HepG2 (cell line): ENCODE measurements at regions not wholly inside any gene's neighbourhood (a gene's known extent, or its start where the extent isn't known, plus 50 kb on each side); places are given as distances from the start of the nearest gene placed in this dataset.

Experiments used
- ATAC-seq: fragments of 200-7000 bp; cut with Tn5 transposase; 3 replicates; pipeline ENCODE4 v1.9.1; 2020; ENCODE audit warnings: mild to moderate bottlenecking, moderate library complexity
- BruUV-seq: library from RNA; stranded (reverse); fragments of 400-500 nt; replicated peaks from 2 replicates; lab custom pipeline; 2021; lab: Mats Ljungman, UMichigan
- CTCF ChIA-PET: fragments of 300-600 bp; formaldehyde crosslinking; extraction: SDS; loops from one replicate; lab custom pipeline; 2021; ENCODE audit warnings: low total read pairs, inconsistent platforms, low intra/inter-chr PET ratio; lab: Yijun Ruan, JAX
- POLR2A ChIA-PET: fragments of 350-600 bp; sonication (Branson Sonifier 250); formaldehyde crosslinking; loops from one replicate; lab custom pipeline; 2020; ENCODE audit warnings: antibody characterized with exemption, inconsistent platforms; lab: Yijun Ruan, JAX
- DNase-seq: peaks from one replicate; pipeline ENCODE4 v3.0.0-alpha.2; 2015; ENCODE audit warnings: low spot score
- FAIRE-seq: peaks from 3 replicates; lab custom pipeline; 2011; peaks lifted over from hg19 to GRCh38; lab: Jason Lieb, UNC
- H2AFZ ChIP-seq: one replicate; pipeline ENCODE4 v1.6.1; 2011; ENCODE audit warnings: low read length, inconsistent platforms
- H3K27ac ChIP-seq: fragments of 300-600 bp; 3 replicates; pipeline ENCODE4 v1.8.0; 2011; ENCODE audit warnings: mixed run types, mild to moderate bottlenecking, mixed read lengths, low read length, inconsistent platforms; ENCODE audit not compliant: insufficient read depth; ENCODE audit errors: extremely low read length
- H3K27me3 ChIP-seq, 2 experiments: fragments of 200-600 bp in 1 of 2; 2 replicates in 1 of 2; 3 replicates in 1 of 2; pipeline versions ENCODE4 v1.6.0 to v1.8.0; 2011; ENCODE audit warnings: low read length in 2 of 2, mild to moderate bottlenecking in 2 of 2, moderate library complexity in 2 of 2, inconsistent platforms in 1 of 2; ENCODE audit not compliant: insufficient read depth in 2 of 2, control insufficient read depth in 1 of 2
- H3K36me3 ChIP-seq, 2 experiments: fragments of 200-600 bp in 1 of 2; replicated peaks in 1 of 2; 2 replicates in 1 of 2; 3 replicates in 1 of 2; pipeline versions ENCODE4 v1.5.1 to v1.8.0; 2011; ENCODE audit warnings: low read length in 2 of 2, inconsistent platforms in 1 of 2; ENCODE audit not compliant: insufficient read depth in 2 of 2, control insufficient read depth in 1 of 2
- H3K4me1 ChIP-seq: 2 replicates; pipeline ENCODE4 v1.5.1; 2012; ENCODE audit warnings: low read length, inconsistent platforms; ENCODE audit not compliant: insufficient read depth
- H3K4me2 ChIP-seq: 2 replicates; pipeline ENCODE4 v1.6.0; 2011; ENCODE audit warnings: low read depth, low read length, inconsistent platforms
- H3K4me3 ChIP-seq, 3 experiments: fragments of 200-600 bp in 1 of 3; sonication (generic), shearing (Covaris generic) in 1 of 3; replicated peaks in 1 of 3; 2 replicates each; pipeline ENCODE4 v1.5.1; 2011 to 2016; ENCODE audit warnings: low read length in 3 of 3, inconsistent platforms in 2 of 3, low read depth in 2 of 3, mild to moderate bottlenecking in 2 of 3, control low read depth in 1 of 3, mixed read lengths in 1 of 3; ENCODE audit not compliant: insufficient read depth in 1 of 3
- H3K79me2 ChIP-seq: one replicate; pipeline ENCODE4 v1.6.1; 2011; ENCODE audit warnings: low read length, inconsistent platforms; ENCODE audit not compliant: insufficient read depth
- H3K9ac ChIP-seq: 2 replicates; pipeline ENCODE4 v1.6.0; 2011; ENCODE audit warnings: mild to moderate bottlenecking, low read depth, low read length, inconsistent platforms; ENCODE audit not compliant: insufficient read depth
- H3K9me3 ChIP-seq: 2 replicates; pipeline ENCODE4 v1.5.1; 2012; ENCODE audit warnings: mild to moderate bottlenecking, low read length
- H4K20me1 ChIP-seq: 2 replicates; pipeline ENCODE4 v1.6.0; 2011; ENCODE audit warnings: inconsistent platforms, mild to moderate bottlenecking, low read length, moderate library complexity; ENCODE audit not compliant: insufficient read depth
- AHR ChIP-seq: IDR thresholded peaks from 2 replicates; pipeline ENCODE4 v1.6.1; 2018; ENCODE audit warnings: missing genetic modification reagents, missing compliant biosample characterization
- BATF2 ChIP-seq: sonication (generic); formaldehyde crosslinking; IDR thresholded peaks from 2 replicates; pipeline ENCODE4 v1.8.0; 2022; ENCODE audit warnings: mild to moderate bottlenecking, missing genetic modification reagents, moderate library complexity
- CHD2 ChIP-seq: IDR thresholded peaks from 2 replicates; pipeline ENCODE4 v1.6.1; 2011; ENCODE audit warnings: low read depth, low read length, improper control_type of control experiment
- ELF3 ChIP-seq: IDR thresholded peaks from 2 replicates; pipeline ENCODE4 v1.6.1; 2016; ENCODE audit warnings: missing genetic modification reagents, missing compliant biosample characterization
- ELF4 ChIP-seq: sonication (generic); formaldehyde crosslinking; IDR thresholded peaks from 2 replicates; pipeline ENCODE4 v1.5.0; 2020; ENCODE audit warnings: missing genetic modification reagents, mild to moderate bottlenecking, moderate library complexity, borderline replicate concordance
- GABPA ChIP-seq, 2 experiments: IDR thresholded peaks; 2 replicates each; pipeline ENCODE4 v1.6.1; 2011 to 2016; ENCODE audit warnings: low read depth in 2 of 2, low read length in 1 of 2, missing biosample characterization in 1 of 2, missing genetic modification characterization in 1 of 2
- HIC2 ChIP-seq: sonication (generic); formaldehyde crosslinking; IDR thresholded peaks from 2 replicates; pipeline ENCODE4 v1.9.0; 2022; ENCODE audit warnings: low read depth, missing genetic modification reagents
- HNRNPK ChIP-seq: fragments of 200-400 bp; formaldehyde crosslinking; IDR thresholded peaks from 2 replicates; pipeline ENCODE4 v1.6.1; 2018; ENCODE audit warnings: low read length, low read depth, moderate library complexity, mild to moderate bottlenecking; ENCODE audit not compliant: poor library complexity, severe bottlenecking
- MTF2 ChIP-seq: sonication (generic); formaldehyde crosslinking; IDR thresholded peaks from 2 replicates; pipeline ENCODE4 v1.5.0; 2020; ENCODE audit warnings: missing genetic modification reagents, borderline replicate concordance
- NFKBIZ ChIP-seq: IDR thresholded peaks from 2 replicates; pipeline ENCODE4 v1.6.1; 2018; ENCODE audit warnings: missing genetic modification reagents, missing compliant biosample characterization
- PBX3 ChIP-seq: sonication (generic); formaldehyde crosslinking; IDR thresholded peaks from 2 replicates; pipeline ENCODE4 v1.8.1; 2023; ENCODE audit warnings: missing genetic modification reagents, inconsistent platforms, borderline replicate concordance
- RFX5 ChIP-seq: IDR thresholded peaks from 2 replicates; pipeline ENCODE4 v1.6.1; 2011; ENCODE audit warnings: low read depth, low read length, improper control_type of control experiment
- SUZ12 ChIP-seq: fragments of 150-350 bp; IDR thresholded peaks from 2 replicates; pipeline ENCODE4 v1.6.1; 2014; ENCODE audit warnings: low read depth, low read length
- ZBTB33 ChIP-seq: sonication (generic); formaldehyde crosslinking; IDR thresholded peaks from 2 replicates; pipeline ENCODE4 v1.4.0; 2020; ENCODE audit warnings: missing genetic modification reagents
- ZNF17 ChIP-seq: sonication (generic); formaldehyde crosslinking; IDR thresholded peaks from 2 replicates; pipeline ENCODE4 v1.5.0; 2020; ENCODE audit warnings: mild to moderate bottlenecking, missing genetic modification reagents
- ZNF3 ChIP-seq: IDR thresholded peaks from 2 replicates; pipeline ENCODE4 v1.7.0; 2017; ENCODE audit warnings: inconsistent platforms
- ZNF543 ChIP-seq: sonication (generic); formaldehyde crosslinking; IDR thresholded peaks from 2 replicates; pipeline ENCODE4 v1.4.0; 2020; ENCODE audit warnings: mild to moderate bottlenecking, missing genetic modification reagents
- ZNF790 ChIP-seq: sonication (generic); formaldehyde crosslinking; IDR thresholded peaks from 2 replicates; pipeline ENCODE4 v1.8.0; 2022; ENCODE audit warnings: missing genetic modification reagents, mild to moderate bottlenecking, borderline replicate concordance
- ZNF841 ChIP-seq: sonication (generic); formaldehyde crosslinking; IDR thresholded peaks from 2 replicates; pipeline ENCODE4 v1.8.1; 2023; ENCODE audit warnings: missing genetic modification reagents, borderline replicate concordance
- WGBS: methylation state at CpG from one replicate; pipeline ENCODE4 v1.1.6; 2017; ENCODE audit warnings: low lambda C conversion rate; 5-methylcytosine and 5-hydroxymethylcytosine counted together
- in situ Hi-C: cut with HindIII; loops from 2 replicates; pipeline ENCODE4 v1.10.0; 2017; ENCODE audit warnings: low pct_unique_long_range_greater_than_20kb; ENCODE audit not compliant: extremely low pct_ligation_motif_present
- intact Hi-C: fragments of 100-400 bp; cut with micrococcal nuclease; formaldehyde crosslinking; loops from one replicate; pipeline ENCODE4 v1.10.0; 2022; ENCODE audit not compliant: unreplicated experiment

- TF ChIP-seq ELF4 (CRISPR knock-in tag) (no peak), GABPA (IDR thresholded peaks at IDR 0.05; ENCODE audit: low read depth, low read length) (no peak), GABPA (CRISPR knock-in tag; IDR thresholded peaks at IDR 0.05; ENCODE audit: low read depth) (no peak), ZNF543 (CRISPR knock-in tag) (no peak), MTF2 (no peak), ZBTB33 (CRISPR knock-in tag) (no peak)
Measured at GRCh38 chr5:6909901-6910300, 196.7 kb downstream of the TENT4A start (continued).

- intact Hi-C loops (no loop called here), in situ Hi-C loops (no loop called here)
- TF ChIP-seq CHD2 = no peak
- TF ChIP-seq ELF3 (CRISPR knock-in tag) = no peak
- TF ChIP-seq PBX3 (CRISPR knock-in tag) = no peak
- no peak for TF ChIP-seq ZNF841 (CRISPR knock-in tag)
- TF ChIP-seq ZNF3 = no peak
- TF ChIP-seq ZNF17 (CRISPR knock-in tag) = no peak
- no peak for TF ChIP-seq SUZ12
- no peak for TF ChIP-seq BATF2
- no peak for TF ChIP-seq ZNF790 (CRISPR knock-in tag)
- no peak for TF ChIP-seq HIC2
- no peak for TF ChIP-seq AHR (CRISPR knock-in tag)
- TF ChIP-seq HNRNPK = no peak
- TF ChIP-seq RFX5 = no peak
- TF ChIP-seq NFKBIZ (CRISPR knock-in tag) = no peak
- POLR2A ChIA-PET = no interaction called here
- 8% methylated on average over 3 of the region's 3 CpGs for WGBS
- 0 out of 2 replicates have a peak, but pooled peaks cover 4% of the 10 kb centered on the region for H3K4me1 ChIP-seq
- no peaks in the 10 kb centered on the region for H3K9me3 ChIP-seq
- ATAC-seq (no peak), FAIRE-seq (no peak), DNase-seq (no peak)
- no peaks in the 10 kb centered on the region for H3K79me2 ChIP-seq
- no peaks in the 10 kb centered on the region for H4K20me1 ChIP-seq
- no peak overlapping the region for H3K4me2 ChIP-seq
- CTCF ChIA-PET = no interaction called here
- no peak overlapping the region for H3K4me3 ChIP-seq
- H3K9ac ChIP-seq = no peak overlapping the region
- H3K27me3 ChIP-seq = peaks cover 0 to 29% of the 10 kb centered on the region in 2 experiments; a peak in 3 of 5 replicates
- H3K36me3 ChIP-seq = no peaks in the 10 kb centered on the region
- H2AFZ ChIP-seq = no peak overlapping the region
- H3K27ac ChIP-seq = no peak overlapping the region
- no TSS peak for BruUV-seq
Measured at GRCh38 chr5:6910950-6911349, 197.7 kb downstream of the TENT4A start.
